Tibial artery (tissue), 4 donors: ENCODE measurements at regions not wholly inside any gene's neighbourhood (a gene's known extent, or its start where the extent isn't known, plus 50 kb on each side); places are given as distances from the start of the nearest gene placed in this dataset.
A peak's percentile ranks its signal among the peaks of the same experiment; 100 is the strongest.
"Not testable (repeated sequence)": the region's sequence is repeated elsewhere in the genome, so short reads cannot be mapped to it uniquely, and the experiment has no call there.

Experiments
- DNase-seq, 2 donors: peaks; one replicate each; pipeline ENCODE4 v3.0.0-alpha.2; 2019
- H3K27ac ChIP-seq, 2 donors: fragments of 200-600 bp; sonication (generic) in 1 of 2; 1 replicate in 1 of 2; 2 replicates in 1 of 2; pipeline ENCODE4 v1.5.1; 2018 to 2019; ENCODE audit warnings: mild to moderate bottlenecking in 1 of 2
- H3K27me3 ChIP-seq, 2 donors: fragments of 200-600 bp; sonication (generic) in 1 of 2; one replicate each; pipeline versions ENCODE4 v1.5.1 to v1.6.0; 2016 to 2019
- H3K36me3 ChIP-seq, 3 donors: fragments of 200-600 bp; sonication (generic) in 2 of 3; one replicate each; pipeline ENCODE4 v1.5.1; 2016 to 2019; ENCODE audit warnings: mild to moderate bottlenecking in 2 of 3
- H3K4me1 ChIP-seq, 4 donors: fragments of 200-600 bp; sonication (generic) in 2 of 4; 1 replicate in 3 of 4; 2 replicates in 1 of 4; pipeline ENCODE4 v1.5.1; 2016 to 2019
- H3K4me3 ChIP-seq, 2 donors: fragments of 200-600 bp; sonication (generic) in 1 of 2; 1 replicate in 1 of 2; 2 replicates in 1 of 2; pipeline ENCODE4 v1.5.1; 2018 to 2019; ENCODE audit warnings: mild to moderate bottlenecking in 2 of 2
- H3K9me3 ChIP-seq, 3 donors: fragments of 200-600 bp; sonication (generic) in 1 of 3; one replicate each; pipeline ENCODE4 v1.5.1; 2016 to 2019
- CTCF ChIP-seq, 2 experiments: fragments of 200-600 bp in 1 of 2; fragments of 450-650 bp in 1 of 2; IDR thresholded peaks; one replicate each; pipeline ENCODE4 v1.5.1; 2017 to 2019; ENCODE audit warnings: antibody characterized with exemption in 2 of 2, mild to moderate bottlenecking in 1 of 2, moderate library complexity in 1 of 2
- intact Hi-C: fragments of 100-400 bp; cut with DNase I; formaldehyde crosslinking; loops from one replicate; pipeline ENCODE4 v1.15.0; 2023; ENCODE audit warnings: low total_unique reads

- Histone ChIP-seq H3K27ac (no peak overlapping the region), H3K4me1 (no peaks in the 10 kb centered on the region), H3K36me3 (no peaks in the 10 kb centered on the region), H3K4me3 (no peak overlapping the region), H3K9me3 (no peaks in the 10 kb centered on the region), H3K27me3 (no peaks in the 10 kb centered on the region)
- DNase-seq, result no peak
- intact Hi-C loops, result no loop called here
- no peak for TF ChIP-seq CTCF (IDR thresholded peaks at IDR 0.05)
These were observed 477.1 kb downstream of the PPARGC1A start for GRCh38 chr4:23412701-23413100.

GRCh38 chr4:23408913-23409312 lies 480.9 kb downstream of the PPARGC1A start:
- H3K4me1 ChIP-seq, H3K36me3 ChIP-seq, H3K4me3 ChIP-seq, H3K9me3 ChIP-seq, intact Hi-C loops, DNase-seq, H3K27ac ChIP-seq, H3K27me3 ChIP-seq: not testable (repeated sequence)

- H3K27me3 ChIP-seq, result no peaks in the 10 kb centered on the region
- no peak for DNase-seq
- no peak overlapping the region for H3K4me3 ChIP-seq
- no peaks in the 10 kb centered on the region for H3K36me3 ChIP-seq
- no peaks in the 10 kb centered on the region for H3K4me1 ChIP-seq
- TF ChIP-seq CTCF (IDR thresholded peaks at IDR 0.05), result no peak
- no peak overlapping the region for H3K27ac ChIP-seq
- peaks cover 0 to 3% (median 0%) of the 10 kb centered on the region in 3 donors for H3K9me3 ChIP-seq
- intact Hi-C loops, result no loop called here
These were observed 488.3 kb downstream of the PPARGC1A start for GRCh38 chr4:23401572-23401971.

GRCh38 chr4:23392860-23393458 lies 496.9 kb downstream of the PPARGC1A start:
- Histone ChIP-seq H3K4me3 (no peak overlapping the region), H3K4me1 (no peaks in the 10 kb centered on the region), H3K36me3 (no peaks in the 10 kb centered on the region), H3K27ac (no peak overlapping the region), H3K27me3 (no peaks in the 10 kb centered on the region), H3K9me3 (peaks cover 0 to 8% (median 6%) of the 10 kb centered on the region in 3 donors)
- intact Hi-C loops, result no loop called here
- DNase-seq, result peak in 1 of 2 donors; percentile 30
- no peak for TF ChIP-seq CTCF (IDR thresholded peaks at IDR 0.05)

- H3K27ac ChIP-seq, result no peak overlapping the region
- H3K27me3 ChIP-seq, result no peaks in the 10 kb centered on the region
- no peak overlapping the region for H3K4me3 ChIP-seq
- H3K9me3 ChIP-seq, result peaks cover 0 to 8% (median 6%) of the 10 kb centered on the region in 3 donors
- H3K36me3 ChIP-seq, result no peaks in the 10 kb centered on the region
- H3K4me1 ChIP-seq, result no peaks in the 10 kb centered on the region
- DNase-seq, result no peak
- intact Hi-C loops, result no loop called here
- no peak for TF ChIP-seq CTCF (IDR thresholded peaks at IDR 0.05)
These were observed 499.6 kb downstream of the PPARGC1A start for GRCh38 chr4:23390246-23390645.

GRCh38 chr4:23388699-23389395 lies 501.0 kb downstream of the PPARGC1A start:
- no peak overlapping the region for H3K27ac ChIP-seq
- no peaks in the 10 kb centered on the region for H3K27me3 ChIP-seq
- no peaks in the 10 kb centered on the region for H3K36me3 ChIP-seq
- DNase-seq, result no peak
- H3K4me3 ChIP-seq, result no peak overlapping the region
- no peak for TF ChIP-seq CTCF (IDR thresholded peaks at IDR 0.05)
- H3K9me3 ChIP-seq, result peaks cover 0 to 6% (median 4%) of the 10 kb centered on the region in 3 donors
- intact Hi-C loops, result no loop called here
- no peaks in the 10 kb centered on the region for H3K4me1 ChIP-seq
